Neuronal stem cell (in vitro differentiated cells): ENCODE measurements at regions not wholly inside any gene's neighbourhood (a gene's known extent, or its start where the extent isn't known, plus 50 kb on each side); places are given as distances from the start of the nearest gene placed in this dataset.

Experiments
- DNase-seq: peaks from one replicate; pipeline ENCODE4 v3.0.0-alpha.2; 2013; ENCODE audit warnings: low spot score
- H2AFZ ChIP-seq: one replicate; pipeline ENCODE4 v1.6.1; 2013; ENCODE audit warnings: mild to moderate bottlenecking, low read length, inconsistent platforms
- H2AK5ac ChIP-seq: 2 replicates; pipeline ENCODE4 v1.6.1; 2013; ENCODE audit warnings: low read depth, mild to moderate bottlenecking, inconsistent platforms, low read length, moderate library complexity, mixed read lengths
- H2BK120ac ChIP-seq: 2 replicates; pipeline ENCODE4 v1.6.1; 2013; ENCODE audit warnings: low read depth, mild to moderate bottlenecking, inconsistent platforms, low read length, moderate library complexity, mixed read lengths
- H2BK12ac ChIP-seq: one replicate; pipeline ENCODE4 v1.6.1; 2013; ENCODE audit warnings: low read length, inconsistent platforms
- H2BK15ac ChIP-seq: 2 replicates; pipeline ENCODE4 v1.6.1; 2013; ENCODE audit warnings: mild to moderate bottlenecking, low read length, inconsistent platforms, mixed read lengths
- H2BK5ac ChIP-seq: one replicate; pipeline ENCODE4 v1.6.1; 2013; ENCODE audit warnings: inconsistent platforms, mild to moderate bottlenecking, low read length, moderate library complexity
- H3K14ac ChIP-seq: one replicate; pipeline ENCODE4 v1.6.1; 2013; ENCODE audit warnings: low read length, inconsistent platforms
- H3K18ac ChIP-seq: 2 replicates; pipeline ENCODE4 v1.6.1; 2013; ENCODE audit warnings: low read length, inconsistent platforms
- H3K23ac ChIP-seq: 2 replicates; pipeline ENCODE4 v1.6.1; 2013; ENCODE audit warnings: low read depth, mild to moderate bottlenecking, mixed read lengths, low read length, inconsistent platforms; ENCODE audit not compliant: poor library complexity
- H3K27ac ChIP-seq: replicated peaks from 3 replicates; pipeline ENCODE4 v1.5.1; 2013; ENCODE audit warnings: low read length, inconsistent platforms
- H3K27me3 ChIP-seq, 3 experiments: 2 replicates each; pipeline ENCODE4 v1.6.1; 2013; ENCODE audit warnings: low read length in 3 of 3, mild to moderate bottlenecking in 2 of 3, inconsistent platforms in 1 of 3, low read depth in 1 of 3, mixed read lengths in 1 of 3, moderate library complexity in 1 of 3; ENCODE audit not compliant: control insufficient read depth in 3 of 3, insufficient read depth in 3 of 3
- H3K36me3 ChIP-seq, 2 donors: replicated peaks in 1 of 2; 2 replicates each; pipeline ENCODE4 v1.6.1; 2013; ENCODE audit warnings: low read length in 2 of 2; ENCODE audit not compliant: control insufficient read depth in 2 of 2, insufficient read depth in 2 of 2
- H3K4ac ChIP-seq: 2 replicates; pipeline ENCODE4 v1.6.1; 2013; ENCODE audit warnings: inconsistent platforms, mild to moderate bottlenecking, low read length, moderate library complexity
- H3K4me1 ChIP-seq, 2 donors: 1 replicate in 1 of 2; 2 replicates in 1 of 2; pipeline ENCODE4 v1.6.1; 2013; ENCODE audit warnings: low read length in 2 of 2, low read depth in 1 of 2; ENCODE audit not compliant: control insufficient read depth in 2 of 2, insufficient read depth in 1 of 2
- H3K4me2 ChIP-seq: one replicate; pipeline ENCODE4 v1.6.1; 2013; ENCODE audit warnings: mild to moderate bottlenecking, low read length, inconsistent platforms; ENCODE audit not compliant: insufficient read depth, poor library complexity, severe bottlenecking
- H3K4me3 ChIP-seq, 2 donors: 2 replicates each; pipeline ENCODE4 v1.5.1; 2013; ENCODE audit warnings: low read length in 2 of 2, mild to moderate bottlenecking in 2 of 2, inconsistent platforms in 1 of 2, moderate library complexity in 1 of 2
- H3K79me1 ChIP-seq: one replicate; pipeline ENCODE4 v1.6.1; 2013; ENCODE audit warnings: low read depth, mild to moderate bottlenecking, inconsistent platforms, low read length, moderate library complexity
- H3K9ac ChIP-seq: one replicate; pipeline ENCODE4 v1.6.1; 2013; ENCODE audit warnings: mild to moderate bottlenecking, low read depth, low read length, inconsistent platforms; ENCODE audit not compliant: poor library complexity
- H3K9me3 ChIP-seq, 2 donors: replicated peaks in 1 of 2; 2 replicates each; pipeline versions ENCODE3 to v1.6.1; 2013; ENCODE audit warnings: low read length in 2 of 2, mild to moderate bottlenecking in 2 of 2, inconsistent platforms in 1 of 2, low read depth in 1 of 2, mixed read lengths in 1 of 2, moderate library complexity in 1 of 2; ENCODE audit not compliant: control insufficient read depth in 2 of 2, insufficient read depth in 1 of 2
- H4K8ac ChIP-seq: one replicate; pipeline ENCODE4 v1.6.1; 2013; ENCODE audit warnings: low read depth, mild to moderate bottlenecking, inconsistent platforms, low read length, moderate library complexity
- H4K91ac ChIP-seq: one replicate; pipeline ENCODE4 v1.6.1; 2013; ENCODE audit warnings: low read length, low read depth, mild to moderate bottlenecking, inconsistent platforms; ENCODE audit not compliant: poor library complexity
- WGBS, 2 donors: extraction: QIAGEN DNeasy Blood & Tissue Kit; methylation state at CpG; one replicate each; pipeline ENCODE4 v1.1.7; 2013; ENCODE audit warnings: missing lambda C conversion rate in 2 of 2, mixed read lengths in 1 of 2; ENCODE audit not compliant: insufficient read length in 2 of 2, insufficient replicate concordance in 1 of 2; ENCODE audit errors: extremely low coverage in 2 of 2; 5-methylcytosine and 5-hydroxymethylcytosine counted together

DNA sequence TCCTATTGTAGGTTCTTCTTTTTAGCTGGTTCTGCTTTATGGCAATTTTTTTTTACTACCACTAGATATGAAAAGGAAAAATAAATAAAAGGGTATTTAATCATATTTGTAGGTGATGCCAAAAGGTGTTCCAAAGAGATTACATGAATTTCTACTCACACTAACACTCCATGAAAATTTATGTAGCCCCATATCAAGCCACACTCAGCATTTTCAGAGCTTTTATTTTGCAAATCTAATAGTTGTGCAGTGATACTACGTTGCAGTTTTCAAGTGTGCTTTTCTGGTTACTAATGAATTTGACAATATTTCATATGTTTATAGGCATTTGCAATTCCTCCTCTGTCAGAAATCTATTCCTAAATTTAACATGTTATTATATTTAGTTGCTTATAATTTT, 363.9 kb upstream of the TMEFF2 start:
- Histone ChIP-seq H3K79me1 (no peaks in the 10 kb centered on the region), H2BK15ac (no peak overlapping the region), H2AFZ (no peak overlapping the region), H3K4me3 (no peak overlapping the region), H3K4ac (no peak overlapping the region), H3K9me3 (no peaks in the 10 kb centered on the region), H3K4me1 (no peaks in the 10 kb centered on the region), H2BK5ac (no peak overlapping the region), H4K91ac (no peak overlapping the region), H3K27me3 (no peaks in the 10 kb centered on the region), H3K23ac (no peak overlapping the region), H3K27ac (no peak overlapping the region), H3K14ac (no peak overlapping the region), H2BK120ac (no peak overlapping the region), H2BK12ac (no peak overlapping the region), H3K9ac (no peak overlapping the region), H3K4me2 (no peak overlapping the region), H2AK5ac (no peak overlapping the region), H4K8ac (no peak overlapping the region), H3K18ac (no peak overlapping the region), H3K36me3 (no peaks in the 10 kb centered on the region)
- no CpG with 5 or more reads among the region's 1 CpG for WGBS, 2 donors
- DNase-seq = no peak

- no peak for DNase-seq
- no peak overlapping the region for H2BK120ac ChIP-seq
- H2BK12ac ChIP-seq = no peak overlapping the region
- no peak overlapping the region for H3K27ac ChIP-seq
- WGBS, 2 donors = no CpG with 5 or more reads among the region's 3 CpGs
- no peak overlapping the region for H3K18ac ChIP-seq
- H3K79me1 ChIP-seq = no peaks in the 10 kb centered on the region
- no peak overlapping the region for H3K4me2 ChIP-seq
- H3K9ac ChIP-seq = no peak overlapping the region
- no peak overlapping the region for H3K4ac ChIP-seq
- H3K4me3 ChIP-seq = no peak overlapping the region
- no peak overlapping the region for H4K91ac ChIP-seq
- no peak overlapping the region for H2AFZ ChIP-seq
- H3K4me1 ChIP-seq = no peaks in the 10 kb centered on the region
- no peaks in the 10 kb centered on the region for H3K27me3 ChIP-seq
- no peak overlapping the region for H3K23ac ChIP-seq
- no peak overlapping the region for H2AK5ac ChIP-seq
- no peak overlapping the region for H2BK15ac ChIP-seq
- H4K8ac ChIP-seq = no peak overlapping the region
- no peaks in the 10 kb centered on the region for H3K36me3 ChIP-seq
- no peak overlapping the region for H3K14ac ChIP-seq
- H2BK5ac ChIP-seq = no peak overlapping the region
- no peaks in the 10 kb centered on the region for H3K9me3 ChIP-seq
Observed at GRCh38 chr2:192555740-192556139, 361.0 kb upstream of the TMEFF2 start.

GRCh38 chr2:192551760-192552159, 357.0 kb upstream of the TMEFF2 start:
- Histone ChIP-seq H2AFZ (no peak overlapping the region), H3K79me1 (no peaks in the 10 kb centered on the region), H2AK5ac (no peak overlapping the region), H3K18ac (no peak overlapping the region), H3K14ac (no peak overlapping the region), H2BK15ac (no peak overlapping the region), H2BK12ac (no peak overlapping the region), H2BK5ac (no peak overlapping the region), H3K4me3 (no peak overlapping the region), H2BK120ac (no peak overlapping the region), H3K4me2 (no peak overlapping the region), H3K36me3 (no peaks in the 10 kb centered on the region), H4K91ac (no peak overlapping the region), H3K9me3 (no peaks in the 10 kb centered on the region), H3K9ac (no peak overlapping the region), H4K8ac (no peak overlapping the region), H3K23ac (no peak overlapping the region), H3K27me3 (no peaks in the 10 kb centered on the region), H3K27ac (no peak overlapping the region), H3K4me1 (no peaks in the 10 kb centered on the region), H3K4ac (no peak overlapping the region)
- no peak for DNase-seq
- no CpG with 5 or more reads among the region's 3 CpGs for WGBS, 2 donors

GRCh38 chr2:192546565-192546964, 351.8 kb upstream of the TMEFF2 start:
- H3K27ac ChIP-seq = no peak overlapping the region
- no peak overlapping the region for H4K91ac ChIP-seq
- H2BK5ac ChIP-seq = no peak overlapping the region
- H4K8ac ChIP-seq = no peak overlapping the region
- no peaks in the 10 kb centered on the region for H3K79me1 ChIP-seq
- no peak overlapping the region for H2BK15ac ChIP-seq
- no peak overlapping the region for H2AK5ac ChIP-seq
- no peaks in the 10 kb centered on the region for H3K27me3 ChIP-seq
- no peak overlapping the region for H3K14ac ChIP-seq
- H3K4me2 ChIP-seq = no peak overlapping the region
- no peaks in the 10 kb centered on the region for H3K9me3 ChIP-seq
- no peak overlapping the region for H3K9ac ChIP-seq
- H2AFZ ChIP-seq = no peak overlapping the region
- H3K23ac ChIP-seq = no peak overlapping the region
- no peak overlapping the region for H2BK120ac ChIP-seq
- H3K4me3 ChIP-seq = no peak overlapping the region
- no peak overlapping the region for H3K4ac ChIP-seq
- H3K36me3 ChIP-seq = no peaks in the 10 kb centered on the region
- no peak overlapping the region for H2BK12ac ChIP-seq
- no peak for DNase-seq
- no CpG with 5 or more reads among the region's 3 CpGs for WGBS, 2 donors
- H3K4me1 ChIP-seq = no peaks in the 10 kb centered on the region
- H3K18ac ChIP-seq = no peak overlapping the region
